Gastrocnemius medialis (tissue), 4 donors: ENCODE measurements at regions not wholly inside any gene's neighbourhood (a gene's known extent, or its start where the extent isn't known, plus 50 kb on each side); places are given as distances from the start of the nearest gene placed in this dataset.

ENCODE experiments used
- CTCF ChIP-seq, 5 experiments: fragments of 450-650 bp in 3 of 5; fragments of 200-600 bp in 2 of 5; sonication (generic) in 2 of 5; IDR thresholded peaks in 4 of 5; conservative IDR thresholded peaks in 1 of 5; 1 replicate in 4 of 5; 2 replicates in 1 of 5; pipeline ENCODE4 v1.5.1; 2016 to 2019; ENCODE audit warnings: antibody characterized with exemption in 5 of 5, mild to moderate bottlenecking in 3 of 5, moderate library complexity in 3 of 5
- POLR2A ChIP-seq, 2 donors: fragments of 450-650 bp; IDR thresholded peaks; one replicate each; pipeline ENCODE4 v1.6.1; 2017; ENCODE audit warnings: antibody characterized with exemption in 2 of 2, mild to moderate bottlenecking in 2 of 2, moderate library complexity in 2 of 2

GRCh38 chr13:40336228-40337221 is 329.9 kb downstream of the FOXO1 start:
- TF ChIP-seq CTCF (IDR thresholded peaks at IDR 0.05 in 4 of 5, conservative IDR thresholded peaks at IDR 0.05 in 1 of 5) (no peak), POLR2A (IDR thresholded peaks at IDR 0.05) (no peak)
